A549 (cell line): ENCODE measurements at regions not wholly inside any gene's neighbourhood (a gene's known extent, or its start where the extent isn't known, plus 50 kb on each side); places are given as distances from the start of the nearest gene placed in this dataset.

Experiments
- CBX8 ChIP-seq: fragments of 200-600 bp; sonication (generic); IDR thresholded peaks from 2 replicates; pipeline ENCODE4 v1.6.1; 2016
- CTCF ChIP-seq: fragments of >200 bp; sonication (Bioruptor Twin); formaldehyde crosslinking; IDR thresholded peaks from 3 replicates; pipeline ENCODE4 v1.5.1; 2016
- E2F6 ChIP-seq: IDR thresholded peaks from 2 replicates; pipeline ENCODE4 v1.6.1; 2012; ENCODE audit warnings: low read depth, borderline replicate concordance
- ESRRA ChIP-seq: fragments of 150-350 bp; IDR thresholded peaks from 2 replicates; pipeline ENCODE4 v1.6.1; 2014; ENCODE audit warnings: mild to moderate bottlenecking, low read length, borderline replicate concordance
- FOSL2 ChIP-seq, 2 experiments: fragments of 450-650 bp in 1 of 2; fragments of >200 bp in 1 of 2; sonication (Bioruptor Twin) in 1 of 2; formaldehyde crosslinking; IDR thresholded peaks; 2 replicates each; pipeline versions ENCODE4 v1.5.0 to v1.6.1; 2016 to 2020; ENCODE audit warnings: mild to moderate bottlenecking in 1 of 2, moderate library complexity in 1 of 2
- GATA3 ChIP-seq: IDR thresholded peaks from 2 replicates; pipeline ENCODE4 v1.6.1; 2012; ENCODE audit warnings: borderline replicate concordance
- MAZ ChIP-seq: fragments of 150-350 bp; IDR thresholded peaks from 2 replicates; pipeline ENCODE4 v1.6.1; 2014; ENCODE audit warnings: antibody characterized with exemption, low read depth, low read length, borderline replicate concordance
- MYC ChIP-seq: IDR thresholded peaks from 2 replicates; pipeline ENCODE4 v1.6.1; 2012; ENCODE audit warnings: mild to moderate bottlenecking, inconsistent platforms, low read length, improper control_type of control experiment, borderline replicate concordance
- POLR2A ChIP-seq: IDR thresholded peaks from 2 replicates; pipeline ENCODE4 v1.6.1; 2012; ENCODE audit warnings: mild to moderate bottlenecking, low read length
- POLR2AphosphoS2 ChIP-seq: conservative IDR thresholded peaks from 2 replicates; pipeline ENCODE4 v1.6.1; 2012; ENCODE audit warnings: low read length, improper control_type of control experiment, inconsistent platforms
- RAD21 ChIP-seq, 2 experiments: fragments of >200 bp in 1 of 2; sonication (Bioruptor Twin) in 1 of 2; formaldehyde crosslinking in 1 of 2; IDR thresholded peaks in 1 of 2; conservative IDR thresholded peaks in 1 of 2; 2 replicates in 1 of 2; 3 replicates in 1 of 2; pipeline ENCODE4 v1.6.1; 2012 to 2018; ENCODE audit warnings: inconsistent platforms in 1 of 2
- RFX5 ChIP-seq: fragments of 450-650 bp; IDR thresholded peaks from 2 replicates; pipeline ENCODE4 v1.7.1; 2014; ENCODE audit warnings: antibody characterized with exemption, mild to moderate bottlenecking, moderate library complexity

GRCh38 chr12:74770552-74770951 is 232.9 kb downstream of the ATXN7L3B start:
- no peak for TF ChIP-seq RAD21 (conservative IDR thresholded peaks at IDR 0.05 in 1 of 2, IDR thresholded peaks at IDR 0.05 in 1 of 2)
- no peak for TF ChIP-seq CTCF
- TF ChIP-seq CBX8 = no peak
- no peak for TF ChIP-seq MYC
- TF ChIP-seq MAZ = no peak
- TF ChIP-seq POLR2AphosphoS2 = no peak
- no peak for TF ChIP-seq FOSL2 (IDR thresholded peaks at IDR 0.05)
- no peak for TF ChIP-seq FOSL2 (CRISPR knock-in tag; IDR thresholded peaks at IDR 0.05)
- no peak for TF ChIP-seq GATA3
- TF ChIP-seq RFX5 = no peak
- no peak for TF ChIP-seq POLR2A
- TF ChIP-seq E2F6 = no peak
- TF ChIP-seq ESRRA = no peak
